Parathyroid adenoma (tissue), 2 donors: ENCODE measurements at regions not wholly inside any gene's neighbourhood (a gene's known extent, or its start where the extent isn't known, plus 50 kb on each side); places are given as distances from the start of the nearest gene placed in this dataset.

Experiments used
- H2AFZ ChIP-seq: fragments of 300-600 bp; sonication (generic); one replicate; pipeline ENCODE4 v1.7.0; 2017; ENCODE audit warnings: antibody characterized with exemption, mild to moderate bottlenecking
- H3K27ac ChIP-seq: fragments of 300-600 bp; sonication (generic); one replicate; pipeline ENCODE4 v1.7.0; 2017
- H3K27me3 ChIP-seq: fragments of 300-600 bp; sonication (generic); one replicate; pipeline ENCODE4 v1.7.0; 2017; ENCODE audit warnings: low read length; ENCODE audit not compliant: control insufficient read depth, insufficient read depth
- H3K36me3 ChIP-seq: fragments of 300-600 bp; sonication (generic); one replicate; pipeline ENCODE4 v1.7.0; 2017; ENCODE audit warnings: low read length; ENCODE audit not compliant: control insufficient read depth, insufficient read depth
- H3K4me1 ChIP-seq: fragments of 300-600 bp; sonication (generic); one replicate; pipeline ENCODE4 v1.7.0; 2017; ENCODE audit warnings: control low read depth
- H3K4me2 ChIP-seq: fragments of 300-600 bp; sonication (generic); one replicate; pipeline ENCODE4 v1.7.0; 2017; ENCODE audit warnings: low read length
- H3K4me3 ChIP-seq: fragments of 300-600 bp; sonication (generic); one replicate; pipeline ENCODE4 v1.7.0; 2017; ENCODE audit warnings: low read depth, low read length
- H3K79me2 ChIP-seq: fragments of 300-600 bp; sonication (generic); one replicate; pipeline ENCODE4 v1.7.0; 2017; ENCODE audit warnings: control low read depth
- H3K9ac ChIP-seq: fragments of 300-600 bp; sonication (generic); one replicate; pipeline ENCODE4 v1.7.0; 2017; ENCODE audit warnings: mild to moderate bottlenecking
- H3K9me3 ChIP-seq: fragments of 300-600 bp; sonication (generic); one replicate; pipeline ENCODE4 v1.7.0; 2017; ENCODE audit warnings: low read length; ENCODE audit not compliant: control insufficient read depth
- TF ChIP-seq, protein P1 (sequence below): fragments of 300-600 bp; sonication (generic); IDR thresholded peaks from one replicate; pipeline ENCODE4 v1.7.0; 2017; ENCODE audit warnings: antibody characterized with exemption, mild to moderate bottlenecking
- donor health status: primary hyperparathyroidism.

DNA sequence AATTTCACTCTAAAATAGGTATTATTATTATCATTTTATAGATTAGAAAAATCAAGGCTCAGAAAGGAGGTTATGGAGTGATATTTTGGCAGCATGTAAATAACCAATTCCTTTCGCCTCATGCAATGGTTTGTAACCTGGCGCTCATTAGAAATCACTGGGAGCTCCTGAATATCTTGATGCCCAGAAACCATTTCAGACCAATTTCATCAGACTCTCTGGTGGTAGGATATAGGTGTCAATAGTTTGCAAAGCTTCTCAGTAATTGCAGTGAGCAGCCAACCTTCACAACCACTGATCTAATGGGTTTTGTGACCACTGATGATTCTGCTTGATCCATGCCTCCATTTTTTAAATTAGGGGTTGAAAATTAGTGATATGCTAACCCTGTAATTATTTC lies 57.8 kb upstream of the ZC3H12C start:
- Histone ChIP-seq H2AFZ (no peak overlapping the region), H3K27me3 (no peaks in the 10 kb centered on the region), H3K9ac (no peak overlapping the region), H3K27ac (no peak overlapping the region), H3K9me3 (no peaks in the 10 kb centered on the region), H3K4me3 (no peak overlapping the region), H3K4me1 (no peaks in the 10 kb centered on the region), H3K36me3 (no peaks in the 10 kb centered on the region), H3K4me2 (no peak overlapping the region), H3K79me2 (no peaks in the 10 kb centered on the region)
- TF ChIP-seq, protein P1, sequence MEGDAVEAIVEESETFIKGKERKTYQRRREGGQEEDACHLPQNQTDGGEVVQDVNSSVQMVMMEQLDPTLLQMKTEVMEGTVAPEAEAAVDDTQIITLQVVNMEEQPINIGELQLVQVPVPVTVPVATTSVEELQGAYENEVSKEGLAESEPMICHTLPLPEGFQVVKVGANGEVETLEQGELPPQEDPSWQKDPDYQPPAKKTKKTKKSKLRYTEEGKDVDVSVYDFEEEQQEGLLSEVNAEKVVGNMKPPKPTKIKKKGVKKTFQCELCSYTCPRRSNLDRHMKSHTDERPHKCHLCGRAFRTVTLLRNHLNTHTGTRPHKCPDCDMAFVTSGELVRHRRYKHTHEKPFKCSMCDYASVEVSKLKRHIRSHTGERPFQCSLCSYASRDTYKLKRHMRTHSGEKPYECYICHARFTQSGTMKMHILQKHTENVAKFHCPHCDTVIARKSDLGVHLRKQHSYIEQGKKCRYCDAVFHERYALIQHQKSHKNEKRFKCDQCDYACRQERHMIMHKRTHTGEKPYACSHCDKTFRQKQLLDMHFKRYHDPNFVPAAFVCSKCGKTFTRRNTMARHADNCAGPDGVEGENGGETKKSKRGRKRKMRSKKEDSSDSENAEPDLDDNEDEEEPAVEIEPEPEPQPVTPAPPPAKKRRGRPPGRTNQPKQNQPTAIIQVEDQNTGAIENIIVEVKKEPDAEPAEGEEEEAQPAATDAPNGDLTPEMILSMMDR: no peak

DNA sequence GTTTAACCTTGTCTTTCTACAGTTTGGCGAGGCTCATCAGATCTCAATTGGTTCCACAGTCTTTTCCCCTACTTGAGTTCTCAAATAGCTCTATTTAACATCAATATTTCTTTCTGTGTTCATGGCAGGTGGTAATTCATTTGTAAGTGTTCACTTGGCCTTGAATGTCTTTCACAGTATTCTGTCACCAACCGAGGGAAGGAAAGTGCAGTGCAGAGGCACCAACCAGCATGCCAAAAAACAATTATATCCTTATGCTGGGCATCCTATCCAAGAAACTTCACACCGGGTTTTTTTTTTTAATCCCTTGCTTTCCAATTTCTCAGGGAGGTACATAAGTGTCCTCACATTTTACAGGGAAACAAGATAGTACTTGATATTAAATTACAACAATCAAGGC lies 55.0 kb upstream of the ZC3H12C start:
- H3K36me3 ChIP-seq: no peaks in the 10 kb centered on the region
- no peak overlapping the region for H3K4me3 ChIP-seq
- no peak overlapping the region for H2AFZ ChIP-seq
- H3K9ac ChIP-seq: no peak overlapping the region
- H3K9me3 ChIP-seq: no peaks in the 10 kb centered on the region
- no peaks in the 10 kb centered on the region for H3K79me2 ChIP-seq
- TF ChIP-seq, protein P1: no peak
- no peaks in the 10 kb centered on the region for H3K27me3 ChIP-seq
- no peak overlapping the region for H3K4me2 ChIP-seq
- H3K27ac ChIP-seq: no peak overlapping the region
- H3K4me1 ChIP-seq: no peaks in the 10 kb centered on the region
